Naive thymus-derived CD8-positive, alpha-beta T cell (primary cell): ENCODE measurements at regions not wholly inside any gene's neighbourhood (a gene's known extent, or its start where the extent isn't known, plus 50 kb on each side); places are given as distances from the start of the nearest gene placed in this dataset.

Source experiments
- ATAC-seq, 2 donors: fragments of 150-1000 bp; cut with Tn5 transposase in 1 of 2; sonication (Bioruptor Pico), chemical (Tn5 transposase) in 1 of 2; 1 replicate in 1 of 2; 2 replicates in 1 of 2; pipeline ENCODE4 v1.10.0; 2021; ENCODE audit warnings: mild to moderate bottlenecking in 2 of 2, moderate library complexity in 2 of 2
- POLR2A ChIA-PET: fragments of 350-600 bp; sonication (Branson Sonifier 250); formaldehyde crosslinking; loops from one replicate; lab custom pipeline; 2021; ENCODE audit warnings: antibody characterized with exemption; lab: Charles Lee
- DNase-seq, 10 donors: peaks; one replicate each; pipeline versions ENCODE4 v3.0.0 to v3.0.0-alpha.2; 2020 to 2022
- H3K27ac Mint-ChIP-seq, 10 donors: one replicate each; pipeline ENCODE4 v1.8.0; 2020 to 2022; ENCODE audit warnings: mild to moderate bottlenecking in 10 of 10, mixed read lengths in 10 of 10, moderate library complexity in 4 of 10, inconsistent platforms in 1 of 10
- H3K27me3 Mint-ChIP-seq, 5 donors: one replicate each; pipeline ENCODE4 v1.8.0; 2021 to 2022; ENCODE audit warnings: mixed read lengths in 5 of 5
- H3K36me3 Mint-ChIP-seq, 3 donors: one replicate each; pipeline ENCODE4 v1.8.0; 2020 to 2022; ENCODE audit warnings: mixed read lengths in 3 of 3, mild to moderate bottlenecking in 2 of 3, inconsistent platforms in 1 of 3
- H3K4me1 Mint-ChIP-seq, 4 donors: one replicate each; pipeline ENCODE4 v1.8.0; 2021 to 2022; ENCODE audit warnings: mixed read lengths in 4 of 4
- H3K4me3 Mint-ChIP-seq, 10 donors: one replicate each; pipeline ENCODE4 v1.8.0; 2020 to 2022; ENCODE audit warnings: mild to moderate bottlenecking in 10 of 10, mixed read lengths in 10 of 10, moderate library complexity in 6 of 10, inconsistent platforms in 1 of 10
- H3K9me3 Mint-ChIP-seq, 9 donors: one replicate each; pipeline ENCODE4 v1.8.0; 2020 to 2022; ENCODE audit warnings: mixed read lengths in 9 of 9, mild to moderate bottlenecking in 3 of 9, inconsistent platforms in 1 of 9, moderate library complexity in 1 of 9

- Mint-ChIP-seq H3K9me3 (no peaks in the 10 kb centered on the region), H3K4me3 (no peak overlapping the region)
- no peak for ATAC-seq
These were observed 260.1 kb upstream of the SLC24A2 start for GRCh38 chr9:20048985-20049384.

DNA sequence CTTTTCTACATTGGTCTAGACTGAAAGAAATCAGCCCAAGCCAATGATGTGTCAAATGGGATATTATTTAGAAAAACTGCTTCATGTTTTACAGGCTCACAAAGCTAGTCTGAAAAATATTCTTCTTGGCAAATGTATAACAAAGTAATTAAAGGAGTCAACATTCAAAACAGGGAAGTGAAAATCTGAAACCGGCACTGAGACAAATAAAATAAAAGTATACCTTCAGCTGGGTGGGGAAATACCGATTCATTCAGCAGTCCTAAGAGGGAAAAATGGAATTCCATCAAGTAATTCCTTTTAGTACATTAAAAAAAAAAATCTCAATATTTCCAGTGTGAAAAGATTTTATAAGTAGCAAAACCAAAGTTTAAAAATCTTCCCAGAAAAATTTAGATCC is 259.6 kb upstream of the SLC24A2 start:
- Mint-ChIP-seq H3K4me3 (peak overlapping the region in 1 of 10 donors; percentile 11), H3K9me3 (no peaks in the 10 kb centered on the region), H3K36me3 (peaks cover 0 to 2% (median 0%) of the 10 kb centered on the region in 3 donors), H3K27ac (no peak overlapping the region), H3K27me3 (no peaks in the 10 kb centered on the region), H3K4me1 (peaks cover 2 to 27% (median 8%) of the 10 kb centered on the region in 4 donors)
- POLR2A ChIA-PET = no interaction called here
- DNase-seq (no peak), ATAC-seq (no peak)

More at GRCh38 chr9:20048985-20049384, 260.1 kb upstream of the SLC24A2 start:
- POLR2A ChIA-PET = no interaction called here
- no peak overlapping the region for H3K27ac Mint-ChIP-seq
- no peak for DNase-seq
- no peaks in the 10 kb centered on the region for H3K27me3 Mint-ChIP-seq
- H3K4me1 Mint-ChIP-seq = peaks cover 0 to 22% (median 4%) of the 10 kb centered on the region in 4 donors
- H3K36me3 Mint-ChIP-seq = peaks cover 0 to 2% (median 0%) of the 10 kb centered on the region in 3 donors

DNA sequence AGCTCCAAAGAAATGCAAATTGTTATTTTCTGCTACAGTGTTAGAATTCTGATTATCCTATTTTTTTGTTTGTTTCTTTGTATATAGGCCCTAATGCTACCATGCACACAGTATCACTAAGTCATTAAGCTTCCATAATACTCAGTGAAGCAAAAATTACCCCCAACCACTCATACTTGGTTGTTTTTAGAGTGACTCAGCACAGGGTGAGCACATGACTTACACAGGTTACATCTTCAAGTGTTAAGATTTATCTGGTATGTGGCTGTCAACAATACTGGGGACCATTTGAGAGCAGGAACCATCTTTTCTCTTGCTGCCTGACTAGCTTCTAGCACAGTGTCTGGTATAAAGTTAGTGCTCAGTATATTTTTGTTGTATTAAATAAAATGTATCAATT is 255.8 kb upstream of the SLC24A2 start:
- ATAC-seq (no peak), DNase-seq (no peak)
- Mint-ChIP-seq H3K36me3 (no peaks in the 10 kb centered on the region), H3K27me3 (no peaks in the 10 kb centered on the region), H3K9me3 (no peaks in the 10 kb centered on the region), H3K4me1 (peaks cover 9 to 50% (median 30%) of the 10 kb centered on the region in 4 donors), H3K4me3 (peak overlapping the region in 1 of 10 donors; percentile 27), H3K27ac (peak overlapping the region in 5 of 10 donors; percentile 12 to 91 (median 39))
- POLR2A ChIA-PET = no interaction called here

DNA sequence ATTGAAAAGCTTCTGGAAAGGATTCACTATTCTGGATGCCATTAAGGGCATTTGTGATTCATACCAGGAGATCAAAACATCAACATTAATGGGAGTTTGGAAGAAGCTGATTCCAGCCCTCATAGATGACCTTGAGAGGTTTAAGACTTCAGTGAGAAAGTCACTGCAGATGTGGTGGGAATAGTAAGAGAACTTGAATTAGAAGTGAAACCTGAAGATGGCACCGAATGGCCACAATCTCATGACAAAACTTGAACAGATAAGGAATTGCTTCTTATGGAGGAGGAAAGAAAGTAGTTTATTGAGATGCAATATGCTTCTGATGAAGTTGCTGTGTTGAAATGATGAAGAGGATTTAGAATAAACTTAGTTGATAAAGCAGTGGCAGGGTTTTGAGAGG is 254.6 kb upstream of the SLC24A2 start:
- H3K4me1 Mint-ChIP-seq = peaks cover 9 to 49% (median 30%) of the 10 kb centered on the region in 4 donors
- peak overlapping the region; percentile 66 to 93 (median 84) for H3K27ac Mint-ChIP-seq
- DNase-seq (peak in 1 of 10 donors; percentile 8), ATAC-seq (peak; percentile 17 to 18)
- no peaks in the 10 kb centered on the region for H3K9me3 Mint-ChIP-seq
- H3K36me3 Mint-ChIP-seq = no peaks in the 10 kb centered on the region
- no peaks in the 10 kb centered on the region for H3K27me3 Mint-ChIP-seq
- POLR2A ChIA-PET = no interaction called here
- H3K4me3 Mint-ChIP-seq = peak overlapping the region; percentile 69 to 87 (median 80)

GRCh38 chr9:20043035-20043434 is 254.2 kb upstream of the SLC24A2 start:
- peak; percentile 76 to 81 for ATAC-seq
- H3K4me3 Mint-ChIP-seq = peak overlapping the region; percentile 69 to 87 (median 80)
- H3K4me1 Mint-ChIP-seq = peaks cover 9 to 45% (median 30%) of the 10 kb centered on the region in 4 donors
- peak in 3 of 10 donors; percentile 23 to 31 (median 30) for DNase-seq
- H3K27ac Mint-ChIP-seq = peak overlapping the region; percentile 66 to 93 (median 84)
- POLR2A ChIA-PET = no interaction called here
- H3K27me3 Mint-ChIP-seq = no peaks in the 10 kb centered on the region
- H3K9me3 Mint-ChIP-seq = no peaks in the 10 kb centered on the region
- no peaks in the 10 kb centered on the region for H3K36me3 Mint-ChIP-seq

- DNase-seq (peak in 1 of 10 donors; percentile 2), ATAC-seq (peak in 1 of 2 donors; percentile 5)
- POLR2A ChIA-PET = no interaction called here
- H3K27ac Mint-ChIP-seq = peak overlapping the region; percentile 71 to 93 (median 84)
- peaks cover 9 to 40% (median 30%) of the 10 kb centered on the region in 4 donors for H3K4me1 Mint-ChIP-seq
- H3K27me3 Mint-ChIP-seq = no peaks in the 10 kb centered on the region
- no peaks in the 10 kb centered on the region for H3K9me3 Mint-ChIP-seq
- H3K36me3 Mint-ChIP-seq = no peaks in the 10 kb centered on the region
- peak overlapping the region; percentile 69 to 87 (median 80) for H3K4me3 Mint-ChIP-seq
These were observed 253.4 kb upstream of the SLC24A2 start for GRCh38 chr9:20042128-20042711.

DNA sequence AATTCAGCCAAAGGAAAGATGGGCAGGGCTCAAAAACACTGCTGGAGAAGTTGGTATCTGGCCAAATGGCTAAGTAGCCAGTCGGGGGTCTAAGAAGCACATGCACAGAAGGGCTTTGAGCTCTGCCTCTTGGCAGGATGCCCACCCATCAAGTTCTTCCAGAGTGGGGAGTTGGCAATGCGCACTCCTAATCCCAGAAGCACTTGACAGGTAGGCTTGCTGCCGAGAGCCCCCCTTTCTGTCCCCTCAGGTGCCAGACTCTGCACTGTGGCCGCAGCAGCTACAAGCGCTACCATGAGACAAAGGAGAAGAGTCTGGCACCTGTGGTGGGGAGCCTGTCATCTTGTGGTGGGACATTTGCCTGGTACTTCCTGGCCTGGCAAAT is 252.9 kb upstream of the SLC24A2 start:
- Mint-ChIP-seq H3K9me3 (no peaks in the 10 kb centered on the region), H3K27me3 (no peaks in the 10 kb centered on the region), H3K36me3 (no peaks in the 10 kb centered on the region), H3K27ac (peak overlapping the region in 6 of 10 donors; percentile 78 to 91 (median 84)), H3K4me3 (peak overlapping the region in 2 of 10 donors; percentile 19 to 76), H3K4me1 (peaks cover 9 to 39% (median 30%) of the 10 kb centered on the region in 4 donors)
- ATAC-seq (peak; percentile 25 to 52), DNase-seq (peak in 2 of 10 donors; percentile 2 to 8)
- POLR2A ChIA-PET = no interaction called here

- Mint-ChIP-seq H3K36me3 (no peaks in the 10 kb centered on the region), H3K4me3 (no peak overlapping the region), H3K4me1 (peaks cover 9 to 35% (median 30%) of the 10 kb centered on the region in 4 donors), H3K27me3 (no peaks in the 10 kb centered on the region), H3K27ac (peak overlapping the region in 6 of 10 donors; percentile 15 to 88 (median 64)), H3K9me3 (no peaks in the 10 kb centered on the region)
- DNase-seq (no peak), ATAC-seq (no peak)
- POLR2A ChIA-PET = no interaction called here
These were observed 252.3 kb upstream of the SLC24A2 start for GRCh38 chr9:20040991-20041696.

- H3K4me1 Mint-ChIP-seq = peaks cover 0 to 15% (median 14%) of the 10 kb centered on the region in 4 donors
- no peaks in the 10 kb centered on the region for H3K27me3 Mint-ChIP-seq
- ATAC-seq = no peak
- no peak for DNase-seq
- no peaks in the 10 kb centered on the region for H3K9me3 Mint-ChIP-seq
- no peaks in the 10 kb centered on the region for H3K36me3 Mint-ChIP-seq
- POLR2A ChIA-PET = no interaction called here
- no peak overlapping the region for H3K4me3 Mint-ChIP-seq
- no peak overlapping the region for H3K27ac Mint-ChIP-seq
These were observed 248.9 kb upstream of the SLC24A2 start for GRCh38 chr9:20037699-20038098.

DNA sequence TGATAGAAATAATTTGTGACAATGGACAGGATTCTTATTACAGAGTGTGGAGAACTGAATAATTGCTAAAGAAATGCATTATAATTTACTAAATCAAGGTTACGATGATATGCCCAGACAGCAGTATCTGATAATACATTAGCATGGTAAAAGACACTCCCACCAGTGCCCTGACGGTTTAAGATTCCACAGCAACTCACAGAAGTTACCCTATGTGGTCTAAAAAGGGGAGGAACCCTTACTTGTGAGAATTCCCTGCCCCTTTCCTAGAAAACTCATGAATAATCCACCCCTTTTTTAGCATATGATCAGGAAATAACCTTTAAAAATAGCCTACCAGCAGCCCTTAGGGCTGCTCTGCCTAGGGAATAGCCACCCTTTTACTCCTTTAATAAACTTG is 244.7 kb upstream of the SLC24A2 start:
- H3K4me3 Mint-ChIP-seq = no peak overlapping the region
- H3K4me1 Mint-ChIP-seq = peaks cover 0 to 6% (median 1%) of the 10 kb centered on the region in 4 donors
- no peaks in the 10 kb centered on the region for H3K9me3 Mint-ChIP-seq
- no peak for ATAC-seq
- no peaks in the 10 kb centered on the region for H3K27me3 Mint-ChIP-seq
- DNase-seq = no peak
- peak overlapping the region in 1 of 10 donors; percentile 7 for H3K27ac Mint-ChIP-seq
- H3K36me3 Mint-ChIP-seq = no peaks in the 10 kb centered on the region
- POLR2A ChIA-PET = no interaction called here

- Mint-ChIP-seq H3K4me3 (no peak overlapping the region), H3K27me3 (no peaks in the 10 kb centered on the region), H3K4me1 (peaks cover 0 to 6% (median 1%) of the 10 kb centered on the region in 4 donors), H3K9me3 (no peaks in the 10 kb centered on the region), H3K36me3 (no peaks in the 10 kb centered on the region), H3K27ac (no peak overlapping the region)
- ATAC-seq (no peak), DNase-seq (no peak)
- POLR2A ChIA-PET = no interaction called here
These were observed 243.7 kb upstream of the SLC24A2 start for GRCh38 chr9:20032413-20033006.

DNA sequence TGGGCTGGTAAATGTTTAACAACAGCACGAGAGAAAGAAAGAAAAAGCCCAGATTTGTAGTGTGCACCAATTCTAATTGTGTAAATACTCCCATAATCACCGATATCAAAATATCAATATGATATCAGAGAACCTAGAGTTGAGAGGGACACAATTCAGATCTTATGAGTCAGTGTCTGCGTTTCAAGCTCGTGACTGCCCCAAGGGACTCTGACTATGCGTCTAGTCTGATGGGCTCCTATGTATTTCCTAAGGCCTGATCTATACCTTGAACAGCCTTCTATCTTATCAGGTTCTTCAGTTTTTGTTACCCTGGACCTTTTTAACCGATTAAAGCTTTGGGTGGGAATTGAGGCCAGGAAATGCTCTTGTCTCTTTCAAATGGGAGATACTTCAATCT is 243.0 kb upstream of the SLC24A2 start:
- ATAC-seq (no peak), DNase-seq (no peak)
- Mint-ChIP-seq H3K4me3 (no peak overlapping the region), H3K27ac (no peak overlapping the region), H3K27me3 (no peaks in the 10 kb centered on the region), H3K4me1 (peaks cover 0 to 6% (median 1%) of the 10 kb centered on the region in 4 donors), H3K9me3 (no peaks in the 10 kb centered on the region), H3K36me3 (no peaks in the 10 kb centered on the region)
- POLR2A ChIA-PET = no interaction called here

GRCh38 chr9:20030671-20031070 is 241.8 kb upstream of the SLC24A2 start:
- no peak overlapping the region for H3K27ac Mint-ChIP-seq
- H3K27me3 Mint-ChIP-seq = no peaks in the 10 kb centered on the region
- no peak for ATAC-seq
- POLR2A ChIA-PET = no interaction called here
- H3K9me3 Mint-ChIP-seq = no peaks in the 10 kb centered on the region
- no peaks in the 10 kb centered on the region for H3K36me3 Mint-ChIP-seq
- DNase-seq = no peak
- H3K4me1 Mint-ChIP-seq = peaks cover 0 to 6% (median 1%) of the 10 kb centered on the region in 4 donors
- no peak overlapping the region for H3K4me3 Mint-ChIP-seq
